HG03378 (cell line): ENCODE measurements at regions not wholly inside any gene's neighbourhood (a gene's known extent, or its start where the extent isn't known, plus 50 kb on each side); places are given as distances from the start of the nearest gene placed in this dataset.

ENCODE experiments used
- ATAC-seq: cut with Tn5 transposase; IDR thresholded peaks from one replicate; pipeline ENCODE4 v1.9.1; 2021; ENCODE audit warnings: mild to moderate bottlenecking, moderate library complexity; ENCODE audit not compliant: unreplicated experiment

DNA sequence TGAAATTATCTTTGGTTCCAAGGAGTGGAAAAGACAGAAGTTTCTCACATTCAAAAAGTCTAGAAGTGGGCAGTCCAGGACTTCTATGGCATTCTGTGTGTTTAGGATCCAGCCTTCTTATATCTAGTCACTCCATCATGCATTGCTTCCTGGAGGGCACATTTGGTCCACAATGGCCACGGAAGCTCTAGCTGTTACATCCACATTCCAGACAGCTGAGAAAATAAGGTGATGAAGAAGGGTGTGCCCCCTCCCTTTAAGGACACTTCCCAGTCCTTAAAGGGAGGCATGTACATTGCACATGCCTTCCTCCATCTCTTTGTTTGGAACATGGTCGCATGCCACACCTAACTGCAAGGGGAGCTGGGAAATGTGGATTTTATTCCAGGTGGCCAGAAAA, 59.9 kb upstream of the BZW1 start:
- ATAC-seq: no peak

DNA sequence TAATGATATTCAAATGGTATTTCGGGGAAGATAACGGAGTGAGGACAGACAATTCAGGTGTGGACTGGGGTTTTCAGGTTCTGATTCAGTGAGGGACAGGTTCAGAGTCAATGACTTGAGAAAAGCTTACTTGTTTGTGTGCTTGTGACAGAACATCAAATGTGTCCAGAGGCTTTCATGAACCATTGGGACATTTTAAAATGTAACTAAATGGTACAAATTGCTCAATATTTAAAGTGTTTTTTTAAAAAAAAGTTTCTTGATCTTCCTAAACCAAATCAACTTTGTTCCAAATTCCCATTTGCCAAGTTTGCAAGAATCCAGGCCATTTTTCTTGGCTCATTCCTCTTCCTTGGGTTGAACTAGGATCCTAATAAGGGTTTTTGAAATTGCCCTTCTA, 59.4 kb upstream of the BZW1 start:
- ATAC-seq: no peak

DNA sequence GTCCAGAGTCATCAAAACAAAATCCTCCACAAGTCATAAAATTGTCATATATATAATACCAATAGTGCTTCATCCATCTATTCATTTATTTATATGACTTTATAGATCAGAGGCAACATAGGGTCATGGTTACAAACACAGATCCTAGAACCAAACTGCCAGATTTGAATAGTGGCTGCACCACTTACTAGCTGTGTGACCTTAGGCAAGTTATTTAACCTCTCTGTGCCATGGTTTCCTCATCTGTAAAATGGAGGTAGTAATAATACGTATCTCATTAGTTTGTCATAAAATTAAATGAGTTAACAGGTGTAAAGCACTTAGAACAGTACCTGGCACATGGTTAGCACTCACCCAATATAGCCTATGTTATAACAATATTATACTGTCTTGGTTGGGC, 58.9 kb upstream of the BZW1 start:
- ATAC-seq: no peak

DNA sequence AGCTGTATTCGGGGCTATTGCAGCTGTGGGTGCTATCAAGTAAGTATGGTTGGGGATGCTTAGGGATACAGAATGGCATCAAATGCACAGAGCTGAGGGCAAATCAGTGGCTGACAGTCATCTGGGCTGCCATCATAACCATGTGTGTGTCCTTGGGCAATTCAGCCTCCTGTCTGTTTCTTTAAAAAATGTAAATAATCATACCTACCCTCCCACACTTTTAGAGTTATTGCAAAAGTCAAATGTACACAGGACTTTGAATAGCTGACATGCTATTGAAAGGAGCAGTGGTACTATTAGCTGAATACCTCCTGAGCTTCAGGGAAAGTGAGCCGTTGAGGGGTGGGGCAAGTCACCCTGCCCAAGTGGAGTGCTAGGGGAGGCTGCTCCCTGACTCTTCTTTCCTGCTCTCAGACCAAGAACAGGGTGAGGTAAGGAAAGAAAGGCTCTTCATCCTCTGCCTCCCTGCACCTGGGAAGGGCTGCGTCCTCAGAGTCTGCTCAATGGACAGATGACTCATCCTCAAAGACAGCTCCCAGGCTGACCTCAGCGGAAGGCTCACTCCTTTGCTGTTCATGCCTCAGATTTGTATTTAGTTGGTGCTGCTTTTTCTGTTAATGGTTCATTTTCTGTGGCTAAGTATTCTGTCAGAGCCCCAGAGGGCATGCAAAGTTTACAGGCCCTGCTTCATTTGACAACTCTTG, 54.9 kb upstream of the BZW1 start:
- ATAC-seq: peak; percentile 94

DNA sequence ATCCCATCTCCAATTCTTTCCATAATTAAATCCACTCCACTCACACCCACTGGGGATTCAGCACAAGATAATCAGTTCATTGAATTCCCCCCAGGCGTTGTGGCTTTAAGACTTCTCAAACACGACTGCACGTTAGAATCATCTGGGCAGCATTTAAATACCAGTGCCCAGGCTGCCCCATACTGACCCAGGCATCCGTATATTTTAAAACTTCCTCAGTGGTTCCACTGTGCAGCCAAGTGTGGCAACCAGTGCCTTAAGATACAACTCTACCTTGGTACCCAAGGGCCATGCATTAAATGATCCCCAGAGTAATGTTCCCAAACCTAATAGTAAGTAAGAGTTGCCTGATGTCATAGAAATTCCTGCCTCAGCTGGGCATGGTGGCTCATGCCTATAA, 54.3 kb upstream of the BZW1 start:
- ATAC-seq: peak; percentile 17

DNA sequence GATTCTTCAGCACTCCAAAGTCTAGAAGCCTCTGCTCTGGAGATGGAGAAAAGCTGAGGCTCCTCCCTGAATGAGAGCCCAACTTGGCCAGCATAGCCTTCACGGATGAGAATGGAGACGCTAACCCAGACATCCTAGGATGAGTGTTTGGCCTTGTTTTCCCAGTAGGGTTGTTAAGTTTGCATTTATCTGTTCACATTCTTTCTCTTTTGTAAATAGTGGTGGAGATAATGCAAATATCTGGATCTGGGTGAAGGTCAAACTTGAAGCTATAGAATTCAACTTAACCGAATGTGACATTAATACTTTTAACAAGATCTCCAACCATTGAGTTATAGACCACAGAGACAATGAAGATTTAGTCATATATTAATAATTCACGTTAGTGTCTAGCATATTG, 53.4 kb upstream of the BZW1 start:
- ATAC-seq: no peak

DNA sequence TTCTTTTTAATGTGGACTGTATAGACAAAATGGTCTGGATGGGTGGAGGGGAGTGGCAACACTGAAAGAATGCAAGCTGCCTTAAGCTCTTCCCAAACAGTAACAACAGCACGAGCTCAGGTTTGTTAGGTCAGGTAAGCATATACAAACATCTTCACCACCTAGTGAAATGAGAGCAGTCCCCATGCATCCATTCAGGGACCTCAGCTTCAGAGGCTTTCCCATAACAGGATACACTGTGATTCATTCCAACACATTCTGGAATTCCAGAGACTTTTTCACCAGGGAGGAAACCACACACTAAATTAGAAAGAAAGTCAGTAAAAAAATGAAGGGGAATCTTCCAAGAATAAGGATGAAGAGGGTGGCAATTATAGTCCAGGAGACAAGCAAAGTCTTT, 50.4 kb upstream of the BZW1 start:
- no peak for ATAC-seq
